Activated T-cell treated with anti-CD3 and anti-CD28 coated beads for 4 hours (primary cell): ENCODE measurements at regions not wholly inside any gene's neighbourhood (a gene's known extent, or its start where the extent isn't known, plus 50 kb on each side); places are given as distances from the start of the nearest gene placed in this dataset.

Experiments
- DNase-seq: peaks from one replicate; pipeline ENCODE4 v3.0.0-alpha.2; 2020

DNA sequence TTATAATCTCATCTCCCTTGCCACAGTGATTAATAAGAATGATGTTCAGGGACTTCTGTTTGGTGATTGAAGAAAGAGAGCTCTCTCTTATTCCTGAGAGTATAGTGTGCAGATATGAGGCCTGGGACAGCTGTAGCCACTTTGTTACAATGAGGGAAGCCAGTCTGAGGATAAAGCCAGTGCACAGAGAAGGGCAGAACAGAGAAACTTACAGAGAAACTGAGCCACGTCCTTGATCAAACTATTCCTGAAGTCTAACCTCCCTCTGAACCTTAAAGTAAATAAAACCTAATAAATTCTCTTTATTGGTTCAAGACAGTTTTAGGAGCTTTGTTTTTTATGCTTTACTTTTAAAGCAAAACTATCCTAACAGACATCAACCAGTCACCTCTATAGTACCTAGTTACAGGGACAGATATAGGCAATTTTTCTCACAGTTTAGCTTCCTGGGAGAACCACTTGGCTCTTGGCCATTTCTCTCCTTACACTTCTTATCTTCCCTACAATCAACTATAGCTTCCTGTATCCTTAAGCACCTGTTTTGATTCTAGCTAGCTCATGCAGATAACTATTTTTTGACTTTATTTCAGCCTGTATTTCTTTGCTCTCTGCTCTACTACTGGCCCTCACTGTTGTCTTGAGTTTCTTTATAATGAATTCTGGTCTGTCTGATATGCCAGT lies 284.4 kb downstream of the SHQ1 start:
- DNase-seq = no peak

DNA sequence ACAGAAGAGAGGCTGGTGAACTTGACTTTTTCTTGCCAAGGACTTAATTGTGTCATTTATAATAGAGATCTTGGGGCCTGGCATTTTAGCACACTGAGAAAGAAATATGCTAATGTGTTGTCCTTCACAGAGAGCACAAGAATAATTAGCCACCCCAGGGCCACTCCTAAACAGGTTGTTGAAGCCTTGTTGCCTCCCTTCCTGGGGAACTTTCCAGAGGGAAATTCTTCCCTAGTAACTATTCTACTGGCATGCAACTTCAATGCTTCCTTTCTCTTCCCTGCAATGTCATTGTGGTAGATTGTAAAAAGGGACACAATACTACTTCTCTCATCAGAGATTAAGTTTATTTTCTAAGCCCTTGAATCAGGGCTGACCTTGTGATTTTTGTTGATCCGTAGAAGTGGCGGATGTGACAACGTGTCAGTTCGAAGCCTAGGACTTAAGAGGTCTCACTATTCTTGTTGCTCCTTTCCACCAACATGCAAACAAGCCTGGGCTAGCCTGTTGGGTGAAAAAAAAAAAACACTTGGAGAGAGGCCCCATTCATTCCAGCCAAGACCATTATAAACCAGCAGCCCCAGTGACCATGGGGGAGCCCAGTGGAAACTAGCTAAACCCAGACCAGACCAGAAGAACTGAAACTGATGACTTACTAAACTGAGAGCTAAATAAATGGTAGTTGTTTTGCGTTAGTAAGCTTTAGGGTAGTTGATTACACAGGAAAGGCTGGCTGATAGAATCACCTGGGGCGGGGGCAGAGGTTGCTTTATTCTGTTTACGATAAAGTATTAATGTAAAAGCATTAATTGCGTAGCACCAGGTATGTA lies 287.2 kb downstream of the SHQ1 start:
- no peak for DNase-seq

DNA sequence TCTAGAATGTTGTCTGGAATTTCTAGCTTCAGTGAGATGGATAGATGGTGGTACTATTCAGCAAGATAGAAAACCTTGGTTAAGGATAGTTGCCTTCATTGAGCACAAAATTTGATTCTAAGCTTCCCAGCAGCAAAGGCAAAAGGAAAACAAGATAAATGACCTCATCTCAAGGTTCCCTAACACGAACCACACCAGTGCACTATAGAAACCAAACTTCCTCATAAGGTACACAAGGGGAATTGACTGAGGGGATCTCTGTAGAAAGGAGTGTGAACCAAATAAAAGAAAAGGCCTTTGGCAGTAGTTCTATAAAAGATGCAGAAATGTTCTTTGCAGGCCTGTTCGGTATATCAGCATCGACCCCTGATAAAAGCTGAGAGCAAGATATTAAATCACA lies 288.9 kb downstream of the SHQ1 start:
- DNase-seq = no peak

DNA sequence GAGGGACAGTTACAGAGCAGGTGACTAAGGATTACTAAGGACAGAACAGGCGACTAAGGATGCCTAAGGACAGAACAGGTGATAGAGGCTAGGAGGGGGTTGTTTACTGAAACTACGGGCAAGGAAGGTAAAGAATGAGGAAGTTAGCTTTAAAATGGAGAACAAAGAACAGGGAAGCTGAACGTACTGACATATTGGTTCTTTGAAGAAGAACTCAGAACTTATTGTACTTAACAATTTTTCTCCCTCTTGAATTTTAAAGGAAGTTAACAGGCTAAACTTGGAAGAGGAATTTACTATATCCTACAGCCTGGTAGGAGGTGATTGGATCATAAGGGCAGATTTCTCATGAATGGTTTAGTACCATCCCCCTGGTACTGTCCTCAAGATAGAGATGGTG lies 290.2 kb downstream of the SHQ1 start:
- DNase-seq = no peak

DNA sequence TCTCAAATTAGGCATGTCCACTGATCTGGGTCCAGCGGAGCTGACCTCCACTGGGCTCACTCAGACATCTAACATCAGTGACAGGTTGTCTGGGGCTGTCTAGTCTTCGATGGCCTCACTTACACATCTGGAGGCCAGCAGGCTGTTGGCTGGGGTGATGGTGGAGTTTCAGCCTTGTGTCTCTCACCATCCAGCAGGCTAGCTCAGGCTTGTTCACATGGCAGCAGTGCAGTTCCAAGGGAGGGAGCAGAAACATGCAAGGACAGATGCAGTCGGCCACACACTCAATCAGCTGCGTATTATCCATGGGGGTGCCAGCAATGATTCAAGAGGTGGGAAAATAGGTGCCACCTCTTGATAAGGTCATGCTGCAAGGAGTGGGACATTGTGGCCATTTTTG lies 292.5 kb downstream of the SHQ1 start:
- no peak for DNase-seq

DNA sequence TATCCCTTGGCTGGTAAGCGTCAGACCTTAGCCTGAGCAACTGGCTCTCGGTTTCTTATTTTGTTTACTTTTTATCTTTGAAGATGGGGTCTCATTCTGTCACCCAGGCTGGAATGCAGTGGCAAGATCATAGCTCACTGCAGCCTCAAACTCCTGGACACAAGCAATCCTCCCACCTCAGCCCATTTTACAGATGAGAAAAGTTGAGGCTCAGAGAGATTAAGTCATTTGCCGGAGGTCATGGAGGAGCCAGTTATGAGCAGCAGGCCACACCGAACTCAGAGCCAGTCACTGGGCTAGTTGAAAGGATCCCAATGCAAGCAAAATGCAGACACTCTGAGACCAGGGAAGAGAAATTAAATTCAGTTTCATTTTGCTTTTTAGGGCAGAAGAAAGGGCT lies 293.6 kb downstream of the SHQ1 start:
- no peak for DNase-seq

DNA sequence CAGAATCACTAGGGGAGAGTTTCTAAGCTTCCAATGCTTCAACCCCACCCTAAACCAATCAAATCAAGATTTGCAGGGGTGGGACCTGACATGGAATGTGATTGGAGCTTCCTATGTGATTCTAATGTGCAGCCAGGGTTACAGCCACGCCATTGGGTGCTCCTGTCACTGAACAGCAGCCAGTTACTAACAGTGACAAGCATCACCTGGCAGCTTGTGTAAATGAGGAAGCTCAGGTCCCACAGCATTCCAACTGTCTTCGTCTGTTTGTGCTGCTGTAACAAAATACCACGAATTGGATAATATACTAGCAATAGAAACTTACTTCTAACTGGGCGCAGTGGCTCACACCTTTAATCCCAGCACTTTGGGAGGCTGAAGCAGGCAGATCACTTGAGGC lies 294.9 kb downstream of the SHQ1 start:
- no peak for DNase-seq

DNA sequence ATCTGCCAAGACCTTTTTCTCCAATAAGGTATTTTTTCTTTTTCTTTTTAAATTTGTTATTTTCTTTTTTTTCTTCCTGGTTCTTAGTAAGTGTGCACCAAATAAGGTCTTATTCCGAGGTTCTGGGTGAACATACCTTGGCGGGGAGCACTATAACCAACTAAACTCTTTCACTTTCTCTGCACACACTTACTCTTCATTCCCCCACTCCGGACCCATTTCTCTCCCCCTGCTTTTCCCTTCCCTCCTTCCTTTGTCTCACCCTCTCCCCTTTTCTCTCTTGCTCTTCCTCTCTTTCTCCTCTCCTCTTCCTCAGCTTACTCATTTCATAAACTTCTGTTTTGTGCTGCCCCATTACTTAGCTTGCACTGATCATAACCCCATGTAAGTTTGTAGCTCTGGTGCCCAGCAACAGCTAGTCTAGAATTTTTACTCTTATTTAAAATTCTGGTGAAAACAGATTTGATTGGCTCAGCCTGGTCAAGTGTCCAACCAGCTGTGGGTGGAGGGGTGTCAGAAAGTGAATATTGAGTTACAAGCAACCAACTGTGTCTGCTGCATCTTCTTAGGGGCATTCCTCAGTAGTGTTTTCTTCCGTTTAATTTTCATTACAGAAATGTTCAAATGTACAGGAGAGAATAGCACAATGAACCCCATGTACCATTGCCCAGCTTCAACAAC lies 297.5 kb downstream of the SHQ1 start:
- DNase-seq = no peak

DNA sequence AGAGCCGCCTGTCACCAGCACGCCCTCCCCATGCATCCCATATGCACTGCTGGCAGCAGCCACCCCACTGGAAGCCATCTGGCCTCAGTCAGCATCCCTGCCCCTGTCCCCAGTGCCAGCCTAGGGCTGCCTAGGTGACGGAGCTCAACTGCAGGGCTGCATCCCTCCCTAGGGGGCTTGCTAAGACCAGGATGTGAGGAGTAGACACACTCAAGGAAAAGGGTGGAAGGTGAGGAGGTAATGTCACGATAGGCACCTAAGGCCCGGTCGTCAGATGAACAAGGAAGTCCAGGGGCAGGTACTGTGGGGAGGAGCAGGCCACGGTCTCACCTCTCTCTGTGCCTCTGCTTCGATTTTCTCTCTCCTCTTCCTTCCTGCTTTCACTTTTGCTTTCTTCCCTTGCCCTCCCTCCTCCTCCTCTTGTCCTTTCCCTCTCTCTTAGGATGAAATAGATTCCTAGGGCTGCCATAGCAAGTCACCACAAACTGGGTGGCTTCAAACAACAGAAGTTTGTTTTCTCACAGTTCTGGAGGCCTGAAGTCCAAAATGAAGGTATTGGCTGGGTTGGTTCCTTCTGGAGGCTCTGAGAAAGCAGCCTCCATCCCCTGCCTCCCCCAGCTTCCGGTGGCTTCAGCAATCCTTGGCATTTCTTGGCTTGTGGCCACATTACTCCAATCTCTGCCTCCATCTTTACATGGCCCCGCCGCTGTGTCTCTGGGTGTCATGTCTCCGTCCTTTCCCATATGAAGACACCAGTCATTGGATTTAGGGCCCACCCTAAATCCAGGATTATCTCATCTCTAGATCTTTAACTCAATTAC lies 298.3 kb downstream of the SHQ1 start:
- DNase-seq = no peak

DNA sequence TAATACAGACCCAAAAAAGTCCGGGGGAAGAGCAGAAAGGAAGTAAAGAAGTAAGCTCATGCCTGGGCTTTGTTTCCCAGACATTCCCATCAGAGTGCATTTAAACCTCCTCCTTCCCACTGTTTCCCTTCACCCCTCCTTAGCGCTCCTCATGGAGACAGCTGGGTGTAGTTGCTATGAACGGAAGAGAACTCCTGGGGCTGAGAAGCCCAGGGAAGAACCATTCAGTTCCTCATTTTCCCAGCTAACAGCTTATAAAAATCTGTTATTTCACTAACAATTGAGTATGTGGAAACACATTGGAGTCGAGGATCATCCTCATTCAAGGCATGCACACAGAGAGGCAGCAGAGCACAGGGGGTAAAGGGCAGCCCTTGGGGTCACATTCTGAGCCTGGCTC lies 299.3 kb downstream of the SHQ1 start:
- DNase-seq = no peak

DNA sequence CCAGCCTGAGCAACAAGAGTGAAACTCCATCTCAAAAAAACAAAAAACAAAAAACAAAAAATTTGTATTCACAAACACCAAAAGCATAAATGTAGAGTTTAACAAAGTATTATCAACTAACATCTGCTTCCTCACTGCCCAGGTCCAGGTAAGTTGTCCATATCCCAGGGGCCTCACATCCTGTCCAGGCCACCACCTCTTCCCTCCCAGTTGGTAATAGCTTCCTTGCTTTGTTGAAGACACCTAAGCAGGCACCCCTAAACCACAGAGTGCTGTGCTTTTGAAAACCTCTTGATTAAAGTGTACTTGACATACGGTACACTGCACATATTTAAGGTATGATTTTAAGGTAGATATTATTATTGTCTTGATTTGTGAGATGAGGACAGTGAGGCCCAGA lies 299.8 kb downstream of the SHQ1 start:
- DNase-seq = no peak

DNA sequence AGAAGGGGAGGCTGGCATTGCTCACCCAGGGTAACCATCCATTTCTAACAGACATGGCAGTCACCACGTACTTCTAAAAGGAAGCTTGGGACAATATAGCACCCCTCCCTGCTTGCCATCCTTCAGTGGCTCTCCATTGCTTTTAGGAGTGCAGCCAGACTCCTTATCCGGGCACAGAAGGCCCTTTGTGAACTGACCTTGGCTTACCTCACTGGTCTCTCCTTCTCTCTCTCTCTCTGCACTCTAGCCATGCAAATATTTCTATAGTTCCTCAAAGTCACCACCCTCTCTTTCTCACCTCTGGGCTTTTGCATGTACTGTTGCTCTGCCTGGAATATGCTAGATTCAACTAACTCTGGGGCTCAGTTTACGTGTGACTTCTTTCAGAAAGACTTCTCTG lies 301.1 kb downstream of the SHQ1 start:
- no peak for DNase-seq

DNA sequence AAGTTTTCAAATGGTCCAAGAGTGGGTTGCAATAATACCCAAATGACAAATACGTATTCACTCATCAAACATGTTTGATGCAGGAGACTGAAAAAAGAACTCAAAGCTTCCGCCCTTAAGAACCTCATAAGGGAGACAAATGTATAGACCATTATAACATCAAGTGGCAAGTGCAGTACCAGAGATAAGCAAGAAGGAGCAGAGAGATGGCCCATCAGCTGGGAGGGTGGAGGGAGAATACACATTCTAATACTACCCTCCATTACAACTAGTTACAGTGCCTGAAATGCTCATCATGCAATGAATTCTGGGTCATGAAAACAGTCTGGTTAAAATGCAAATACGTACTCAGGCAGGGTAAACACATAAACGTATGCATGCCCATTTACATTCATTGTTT lies 304.0 kb downstream of the SHQ1 start:
- no peak for DNase-seq

DNA sequence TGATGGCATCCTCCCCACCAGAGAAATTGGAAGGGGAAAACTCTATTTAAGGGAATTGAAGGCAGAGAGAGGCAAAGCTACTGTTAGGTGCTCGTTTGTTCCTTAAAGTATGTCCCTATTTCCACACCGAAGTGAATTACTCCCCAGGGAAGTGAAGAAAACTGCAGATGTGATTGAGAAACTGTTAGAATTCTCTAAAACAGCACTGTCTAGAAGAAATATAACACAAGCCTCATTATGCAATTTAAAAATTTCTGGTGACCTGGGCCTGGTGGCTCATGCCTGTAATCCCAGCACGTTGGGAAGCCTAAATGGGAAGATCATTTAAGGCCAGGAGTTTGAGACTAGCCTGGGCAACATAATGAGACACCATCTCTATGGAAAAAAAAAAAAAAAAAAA lies 305.0 kb downstream of the SHQ1 start:
- DNase-seq = no peak

DNA sequence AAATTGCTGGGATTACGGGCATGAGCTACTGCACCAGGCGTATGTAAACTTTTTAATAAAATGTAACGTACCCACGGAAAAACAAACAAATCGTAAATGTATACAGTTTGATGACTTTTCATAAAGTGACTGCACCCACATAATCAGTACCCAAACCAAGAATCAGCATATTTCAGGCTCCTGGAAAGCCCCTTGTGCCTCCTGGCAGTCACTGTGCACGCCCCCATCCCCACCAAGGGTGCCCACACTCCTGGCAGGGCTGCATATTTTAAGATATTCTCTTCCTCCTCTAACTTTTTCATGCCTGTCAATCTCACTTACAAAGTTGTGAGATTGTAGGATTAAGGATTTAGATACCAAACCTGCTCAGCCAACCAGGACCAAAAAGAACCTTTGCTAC lies 305.5 kb downstream of the SHQ1 start:
- DNase-seq = no peak

DNA sequence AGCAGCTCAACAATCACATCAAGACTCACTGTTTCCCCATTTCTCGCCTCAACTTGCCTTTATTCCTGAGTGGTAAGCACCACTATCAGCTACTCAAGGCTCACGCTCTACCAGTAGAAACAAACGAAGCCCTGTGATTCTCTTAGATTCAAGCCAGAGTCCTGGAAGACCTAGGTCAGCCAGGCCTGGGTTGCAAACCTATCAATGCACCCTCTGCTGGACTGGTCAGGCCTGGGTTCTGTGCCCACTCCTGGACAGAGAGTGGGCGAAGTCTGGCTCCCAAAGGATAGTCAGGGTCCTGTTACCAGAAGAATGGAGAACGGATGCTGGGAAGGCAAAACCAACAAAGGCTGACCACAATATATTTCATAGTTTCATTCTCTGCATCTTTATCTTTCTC lies 308.4 kb downstream of the SHQ1 start:
- no peak for DNase-seq

DNA sequence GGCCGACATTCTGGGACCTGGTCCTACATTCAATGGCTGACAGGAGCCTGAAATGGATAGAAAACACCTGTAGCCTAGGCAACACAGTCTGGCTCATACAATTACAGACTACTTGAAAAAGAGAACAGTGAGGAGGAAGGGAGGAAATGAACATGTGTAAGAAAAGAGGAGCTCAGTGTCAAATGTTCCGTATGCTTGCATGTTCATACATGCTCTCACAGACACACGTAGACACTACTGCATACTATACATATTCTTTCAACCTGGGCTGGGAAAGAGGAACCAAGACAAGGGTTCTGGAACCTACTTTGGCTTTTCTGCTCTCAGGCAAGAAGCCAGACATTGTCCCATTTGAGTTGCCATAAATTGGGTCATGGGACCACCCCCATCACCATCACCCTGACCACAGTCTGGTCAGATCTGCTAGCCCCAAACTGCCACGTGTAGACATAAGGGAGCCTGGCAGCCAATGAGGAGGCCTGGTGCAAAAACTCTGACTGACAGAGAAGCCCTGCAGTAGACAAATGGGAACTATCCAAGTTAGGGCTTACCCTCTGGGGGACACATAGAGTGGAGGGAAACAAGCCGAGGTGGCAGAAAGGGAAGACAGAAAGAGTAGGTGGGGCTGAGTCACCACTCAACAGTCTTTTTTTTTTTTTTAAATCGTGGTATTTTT lies 310.0 kb downstream of the SHQ1 start:
- DNase-seq = no peak

DNA sequence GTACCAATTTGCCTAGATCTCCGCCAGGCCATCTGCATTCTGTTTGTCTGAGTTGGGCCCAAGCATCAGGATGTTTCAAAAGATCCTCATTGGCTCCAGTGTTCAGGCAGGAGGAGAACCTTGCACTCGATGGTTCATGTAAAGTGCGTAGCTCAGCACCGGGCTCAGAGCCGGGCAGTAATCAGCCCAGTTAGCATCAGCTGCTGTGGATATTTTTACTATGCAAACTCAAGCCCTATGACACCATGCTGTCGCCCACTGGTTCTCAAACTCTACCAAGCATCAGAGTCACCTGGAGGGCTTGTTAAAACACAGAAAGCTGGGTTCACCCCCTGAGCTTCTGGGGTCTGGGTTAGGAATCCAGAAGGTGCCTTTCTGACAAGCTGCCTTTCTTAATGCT lies 310.8 kb downstream of the SHQ1 start:
- DNase-seq = no peak

DNA sequence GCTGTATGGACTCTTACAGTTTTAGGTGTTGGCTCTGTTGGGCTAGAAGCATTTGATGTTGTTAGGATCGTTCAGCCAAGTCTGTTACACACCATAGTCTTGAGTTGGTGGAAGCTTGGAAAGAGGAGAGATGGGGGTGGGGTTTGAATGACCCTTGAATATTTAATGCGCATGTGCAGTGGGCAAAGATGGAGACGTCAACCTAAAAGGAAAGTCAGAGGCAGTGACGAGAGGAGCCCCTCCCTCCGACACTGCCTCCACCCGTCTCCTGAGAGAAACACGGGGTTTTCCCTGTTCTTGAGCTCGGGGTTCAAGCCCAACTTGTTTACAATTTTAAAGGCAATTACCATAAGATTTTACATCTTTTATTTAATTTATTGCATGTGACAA lies 311.4 kb downstream of the SHQ1 start:
- no peak for DNase-seq

DNA sequence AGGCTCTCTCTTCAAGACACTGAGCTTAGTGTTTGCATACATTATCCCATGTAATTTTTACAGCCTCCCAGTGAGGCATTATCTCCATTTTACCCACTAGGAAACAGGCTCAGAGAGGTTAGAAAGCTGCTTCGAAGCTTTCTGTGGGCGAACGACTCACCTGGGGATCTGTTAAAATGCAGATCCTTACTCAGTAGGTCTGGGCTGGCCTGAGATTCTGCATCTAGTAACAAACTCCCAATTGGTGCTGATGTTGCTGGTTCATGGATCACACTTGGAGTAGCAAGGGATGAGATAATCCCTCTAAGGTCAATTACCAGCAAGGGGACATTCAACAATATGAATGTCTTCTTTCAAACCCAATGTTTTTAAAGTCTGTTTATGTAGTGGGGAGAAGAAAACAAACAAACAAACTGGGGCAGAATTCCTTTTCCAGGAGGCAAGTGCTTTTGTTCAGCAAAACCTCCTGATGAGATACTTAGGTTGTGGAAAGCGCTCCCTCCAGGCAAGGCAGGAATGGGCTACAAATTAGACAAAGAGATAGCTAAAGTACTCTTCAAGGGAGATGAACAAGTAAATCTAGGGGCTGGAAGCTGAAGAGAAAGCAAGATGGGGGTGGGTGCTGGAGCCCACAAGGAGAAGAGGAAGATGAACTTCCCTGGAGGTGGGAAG lies 311.9 kb downstream of the SHQ1 start:
- DNase-seq = no peak

DNA sequence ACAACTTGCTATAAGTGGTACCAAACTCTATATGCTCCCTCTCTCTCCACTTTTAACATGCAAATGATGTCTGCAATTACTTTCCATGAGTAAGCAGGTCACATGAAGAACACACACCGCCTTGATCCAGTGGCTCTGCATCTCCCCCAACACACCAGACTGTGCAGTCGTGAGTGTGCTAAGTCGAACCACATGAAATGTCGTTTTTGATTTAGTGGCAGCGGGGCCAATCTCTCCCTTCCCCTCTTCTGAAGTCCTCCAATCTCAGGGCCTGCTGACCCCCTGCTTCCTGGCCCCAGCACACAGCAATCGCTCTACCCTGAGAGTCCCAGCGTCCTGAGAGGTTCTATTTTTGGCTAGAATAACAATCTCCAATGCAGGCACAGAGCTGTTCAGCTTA lies 312.5 kb downstream of the SHQ1 start:
- DNase-seq = no peak
